ENCODE measurements at regions not wholly inside any gene's neighbourhood (a gene's known extent, or its start where the extent isn't known, plus 50 kb on each side); places are given as distances from the start of the nearest gene placed in this dataset.

DNA sequence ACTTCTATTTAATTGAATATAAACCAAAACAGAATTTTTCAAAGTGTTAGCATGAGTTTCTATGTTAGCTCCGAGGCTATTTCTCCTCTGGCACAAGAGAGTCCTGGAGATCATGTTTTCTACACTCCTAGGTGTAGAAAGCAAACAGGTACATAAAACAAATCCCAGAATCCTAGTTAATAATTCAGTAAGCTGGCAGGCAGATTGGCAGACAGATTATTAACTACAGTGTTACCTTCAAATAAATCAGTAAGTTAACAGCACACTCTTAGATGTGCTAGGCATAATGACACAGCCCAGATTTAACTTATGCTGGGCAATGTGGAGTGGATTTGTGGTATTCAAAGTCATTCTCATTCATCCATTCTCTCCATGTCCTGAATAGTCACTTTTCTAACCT is 282.8 kb upstream of the RPS23 start:
- TF ChIP-seq, protein P1, sequence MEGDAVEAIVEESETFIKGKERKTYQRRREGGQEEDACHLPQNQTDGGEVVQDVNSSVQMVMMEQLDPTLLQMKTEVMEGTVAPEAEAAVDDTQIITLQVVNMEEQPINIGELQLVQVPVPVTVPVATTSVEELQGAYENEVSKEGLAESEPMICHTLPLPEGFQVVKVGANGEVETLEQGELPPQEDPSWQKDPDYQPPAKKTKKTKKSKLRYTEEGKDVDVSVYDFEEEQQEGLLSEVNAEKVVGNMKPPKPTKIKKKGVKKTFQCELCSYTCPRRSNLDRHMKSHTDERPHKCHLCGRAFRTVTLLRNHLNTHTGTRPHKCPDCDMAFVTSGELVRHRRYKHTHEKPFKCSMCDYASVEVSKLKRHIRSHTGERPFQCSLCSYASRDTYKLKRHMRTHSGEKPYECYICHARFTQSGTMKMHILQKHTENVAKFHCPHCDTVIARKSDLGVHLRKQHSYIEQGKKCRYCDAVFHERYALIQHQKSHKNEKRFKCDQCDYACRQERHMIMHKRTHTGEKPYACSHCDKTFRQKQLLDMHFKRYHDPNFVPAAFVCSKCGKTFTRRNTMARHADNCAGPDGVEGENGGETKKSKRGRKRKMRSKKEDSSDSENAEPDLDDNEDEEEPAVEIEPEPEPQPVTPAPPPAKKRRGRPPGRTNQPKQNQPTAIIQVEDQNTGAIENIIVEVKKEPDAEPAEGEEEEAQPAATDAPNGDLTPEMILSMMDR (IDR thresholded peaks at IDR 0.05; ENCODE audit: insufficient read depth, low read depth, low read length): no peak
- TF ChIP-seq EZH2 (IDR thresholded peaks at IDR 0.05; ENCODE audit: insufficient read depth, low read length): no peak
